Hematopoietic multipotent progenitor cell treated with erythropoietin and hydrocortisone succinate and interleukin-3 and kit ligand, for 15 days (in vitro differentiated cells): ENCODE measurements at regions not wholly inside any gene's neighbourhood (a gene's known extent, or its start where the extent isn't known, plus 50 kb on each side); places are given as distances from the start of the nearest gene placed in this dataset.
"Not testable (repeated sequence)": the region's sequence is repeated elsewhere in the genome, so short reads cannot be mapped to it uniquely, and the experiment has no call there.

Source experiments
- DNase-seq: peaks from one replicate; pipeline ENCODE4 v3.0.0-alpha.2; 2015; ENCODE audit warnings: low spot score

GRCh38 chr3:87489892-87490291 lies 213.5 kb upstream of the POU1F1 start:
- DNase-seq = no peak

- no peak for DNase-seq
These were observed 212.4 kb upstream of the POU1F1 start for GRCh38 chr3:87488765-87489164.

- DNase-seq = not testable (repeated sequence)
These were observed 210.3 kb upstream of the POU1F1 start for GRCh38 chr3:87486635-87487034.

- no peak for DNase-seq
These were observed 209.7 kb upstream of the POU1F1 start for GRCh38 chr3:87486115-87486514.

- DNase-seq = no peak
These were observed 202.3 kb upstream of the POU1F1 start for GRCh38 chr3:87478716-87479115.

- no peak for DNase-seq
These were observed 197.6 kb upstream of the POU1F1 start for GRCh38 chr3:87473944-87474343.

- DNase-seq = no peak
These were observed 192.6 kb upstream of the POU1F1 start for GRCh38 chr3:87468938-87469337.

GRCh38 chr3:87468235-87468634 lies 191.9 kb upstream of the POU1F1 start:
- no peak for DNase-seq

- no peak for DNase-seq
These were observed 185.8 kb upstream of the POU1F1 start for GRCh38 chr3:87462228-87462627.

GRCh38 chr3:87461443-87461842 lies 185.1 kb upstream of the POU1F1 start:
- DNase-seq = no peak

GRCh38 chr3:87461036-87461435 lies 184.7 kb upstream of the POU1F1 start:
- DNase-seq = no peak

GRCh38 chr3:87448558-87448957 lies 172.2 kb upstream of the POU1F1 start:
- no peak for DNase-seq

- no peak for DNase-seq
These were observed 170.5 kb upstream of the POU1F1 start for GRCh38 chr3:87446849-87447387.

GRCh38 chr3:87442470-87442869 lies 166.1 kb upstream of the POU1F1 start:
- DNase-seq = no peak

- DNase-seq = no peak
These were observed 161.4 kb upstream of the POU1F1 start for GRCh38 chr3:87437765-87438164.

- DNase-seq = no peak
These were observed 160.6 kb upstream of the POU1F1 start for GRCh38 chr3:87436781-87437543.

GRCh38 chr3:87435926-87436620 lies 159.7 kb upstream of the POU1F1 start:
- no peak for DNase-seq

- DNase-seq = not testable (repeated sequence)
These were observed 157.1 kb upstream of the POU1F1 start for GRCh38 chr3:87433445-87433844.

- DNase-seq = no peak
These were observed 150.5 kb upstream of the POU1F1 start for GRCh38 chr3:87426918-87427317.

- DNase-seq = no peak
These were observed 148.7 kb upstream of the POU1F1 start for GRCh38 chr3:87425056-87425455.

GRCh38 chr3:87423336-87423735 lies 147.0 kb upstream of the POU1F1 start:
- DNase-seq = no peak

- no peak for DNase-seq
These were observed 145.9 kb upstream of the POU1F1 start for GRCh38 chr3:87422333-87422732.

- no peak for DNase-seq
These were observed 143.8 kb upstream of the POU1F1 start for GRCh38 chr3:87420171-87420570.
